ENCODE measurements at regions not wholly inside any gene's neighbourhood (a gene's known extent, or its start where the extent isn't known, plus 50 kb on each side); places are given as distances from the start of the nearest gene placed in this dataset.

GRCh38 chr10:111373696-111374095 is 296.9 kb downstream of the ADRA2A start:
- H3K36me3 ChIP-seq (ENCODE audit: control insufficient read depth in 2 of 2, extremely low read depth in 1 of 2, insufficient read depth in 2 of 2, low read length in 2 of 2), result no peaks in the 10 kb centered on the region
- peaks cover 1% of the 10 kb centered on the region for H3K9me3 ChIP-seq (replicated peaks; ENCODE audit: control insufficient read depth, insufficient read depth, low read length)
- H3K4me3 ChIP-seq (replicated peaks in 1 of 3; ENCODE audit: insufficient read depth in 1 of 3, low read depth in 1 of 3, low read length in 3 of 3), result no peak overlapping the region
- DNase-seq (ENCODE audit: low read depth, low spot score), result no peak
- H3K4me1 ChIP-seq (ENCODE audit: control insufficient read depth, extremely low read depth, insufficient read depth, low read length), result no peaks in the 10 kb centered on the region
- no peak overlapping the region for H3K27ac ChIP-seq (ENCODE audit: insufficient read depth, low read depth, low read length)
- dilution Hi-C loops (cut with MboI; ENCODE audit: extremely low pct_ligation_motif_present, low sequenced_read_pairs), result no loop called here
- FAIRE-seq, result no peak
- H2AFZ ChIP-seq (ENCODE audit: low read depth, low read length), result no peak overlapping the region
- H3K9ac ChIP-seq (replicated peaks; ENCODE audit: extremely low read depth, insufficient read depth, low read length), result no peak overlapping the region
- BruUV-seq (replicated peaks), result no TSS peak
- CTCF ChIA-PET, result no interaction called here
- POLR2A ChIA-PET, result no interaction called here
- no peaks in the 10 kb centered on the region for H3K27me3 ChIP-seq (ENCODE audit: control insufficient read depth in 2 of 2, insufficient read depth in 2 of 2, low read length in 2 of 2)
- no peak overlapping the region for H3K4me2 ChIP-seq (ENCODE audit: insufficient read depth, low read length)
- intact Hi-C loops (cut with micrococcal nuclease), result no loop called here
- H3K79me2 ChIP-seq (ENCODE audit: control insufficient read depth, insufficient read depth, low read length), result no peaks in the 10 kb centered on the region
- H3K9me1 ChIP-seq (replicated peaks; ENCODE audit: control insufficient read depth, extremely low read depth, insufficient read depth, low read length), result no peaks in the 10 kb centered on the region
- no peaks in the 10 kb centered on the region for H4K20me1 ChIP-seq (replicated peaks; ENCODE audit: control insufficient read depth, extremely low read depth, insufficient read depth, low read length)
- TF ChIP-seq POLR2A (IDR thresholded peaks at IDR 0.05; ENCODE audit: low read depth, low read length) (no peak), JUN (IDR thresholded peaks at IDR 0.05; ENCODE audit: borderline replicate concordance, insufficient read depth, insufficient read length, low read depth) (no peak), POLR2AphosphoS5 (IDR thresholded peaks at IDR 0.05; ENCODE audit: insufficient read depth, low read depth, low read length) (no peak), MYC (IDR thresholded peaks at IDR 0.05; ENCODE audit: low read depth, low read length) (no peak), GATA2 (IDR thresholded peaks at IDR 0.05; ENCODE audit: insufficient read depth, insufficient read length, low read depth, low read length) (no peak), FOS (IDR thresholded peaks at IDR 0.05; ENCODE audit: borderline replicate concordance, insufficient read depth, low read length) (no peak), CTCF (IDR thresholded peaks at IDR 0.05; ENCODE audit: extremely low read depth in 1 of 2, insufficient read depth in 1 of 2, low read depth in 1 of 2, low read length in 2 of 2) (no peak), EZH2 (IDR thresholded peaks at IDR 0.05; ENCODE audit: borderline replicate concordance, low read depth, low read length, severe bottlenecking) (no peak), MAX (IDR thresholded peaks at IDR 0.05; ENCODE audit: insufficient read depth, insufficient read length) (no peak)

Data from endothelial cell of umbilical vein (primary cell).